Endodermal cell (in vitro differentiated cells): ENCODE measurements at regions not wholly inside any gene's neighbourhood (a gene's known extent, or its start where the extent isn't known, plus 50 kb on each side); places are given as distances from the start of the nearest gene placed in this dataset.

Experiments
- DNase-seq: peaks from one replicate; pipeline ENCODE4 v3.0.0-alpha.2; 2017
- H3K27ac ChIP-seq: 2 replicates; pipeline ENCODE4 v1.5.1; 2013; ENCODE audit warnings: mild to moderate bottlenecking, low read depth, low read length, moderate library complexity
- H3K27me3 ChIP-seq: 2 replicates; pipeline ENCODE4 v1.6.1; 2013; ENCODE audit warnings: mild to moderate bottlenecking, low read length, moderate library complexity; ENCODE audit not compliant: insufficient read depth, control insufficient read depth, poor library complexity, severe bottlenecking
- H3K36me3 ChIP-seq: 2 replicates; pipeline ENCODE4 v1.7.0; 2013; ENCODE audit warnings: mild to moderate bottlenecking, low read length, moderate library complexity; ENCODE audit not compliant: control insufficient read depth, insufficient read depth
- H3K4me1 ChIP-seq: one replicate; pipeline ENCODE4 v1.7.0; 2013; ENCODE audit warnings: low read length; ENCODE audit not compliant: control insufficient read depth, insufficient read depth
- H3K4me3 ChIP-seq: 2 replicates; pipeline ENCODE4 v1.5.1; 2013; ENCODE audit warnings: mild to moderate bottlenecking, low read length, moderate library complexity
- H3K9ac ChIP-seq: 2 replicates; pipeline ENCODE4 v1.6.1; 2013; ENCODE audit warnings: mild to moderate bottlenecking, low read length, moderate library complexity; ENCODE audit not compliant: poor library complexity, severe bottlenecking; ENCODE audit errors: extremely low read depth
- H3K9me3 ChIP-seq: 2 replicates; pipeline ENCODE4 v1.6.1; 2013; ENCODE audit warnings: mild to moderate bottlenecking, low read length, moderate library complexity; ENCODE audit not compliant: control insufficient read depth
- H3K27ac Mint-ChIP-seq: 2 replicates; pipeline ENCODE4 v1.8.0; 2020; ENCODE audit warnings: mixed read lengths
- H3K27me3 Mint-ChIP-seq: 2 replicates; pipeline ENCODE4 v1.8.0; 2021; ENCODE audit warnings: mild to moderate bottlenecking, mixed read lengths; ENCODE audit not compliant: insufficient read depth
- H3K36me3 Mint-ChIP-seq: 2 replicates; pipeline ENCODE4 v1.8.0; 2020; ENCODE audit warnings: low read depth, mixed read lengths
- H3K4me1 Mint-ChIP-seq: 2 replicates; pipeline ENCODE4 v1.8.0; 2020; ENCODE audit warnings: mixed read lengths
- H3K4me3 Mint-ChIP-seq: 2 replicates; pipeline ENCODE4 v1.8.0; 2020; ENCODE audit warnings: mild to moderate bottlenecking, moderate library complexity, mixed read lengths
- H3K9me3 Mint-ChIP-seq: 2 replicates; pipeline ENCODE4 v1.8.0; 2020; ENCODE audit warnings: mild to moderate bottlenecking, mixed read lengths
- whole genome bisulfite sequencing, 2 experiments: methylation state at CpG; one replicate each; pipeline versions ENCODE4 v1.1.5 to v1.1.7; 2013; ENCODE audit warnings: missing lambda C conversion rate in 2 of 2, mixed read lengths in 1 of 2; ENCODE audit not compliant: insufficient coverage in 1 of 2, insufficient read length in 1 of 2; 5-methylcytosine and 5-hydroxymethylcytosine counted together
- TF ChIP-seq, protein P1 (sequence below): fragments of 200-600 bp; sonication (generic); conservative IDR thresholded peaks from 2 replicates; pipeline ENCODE4 v1.5.0; 2021; ENCODE audit warnings: antibody characterized with exemption, mild to moderate bottlenecking

- TF ChIP-seq, protein P1, sequence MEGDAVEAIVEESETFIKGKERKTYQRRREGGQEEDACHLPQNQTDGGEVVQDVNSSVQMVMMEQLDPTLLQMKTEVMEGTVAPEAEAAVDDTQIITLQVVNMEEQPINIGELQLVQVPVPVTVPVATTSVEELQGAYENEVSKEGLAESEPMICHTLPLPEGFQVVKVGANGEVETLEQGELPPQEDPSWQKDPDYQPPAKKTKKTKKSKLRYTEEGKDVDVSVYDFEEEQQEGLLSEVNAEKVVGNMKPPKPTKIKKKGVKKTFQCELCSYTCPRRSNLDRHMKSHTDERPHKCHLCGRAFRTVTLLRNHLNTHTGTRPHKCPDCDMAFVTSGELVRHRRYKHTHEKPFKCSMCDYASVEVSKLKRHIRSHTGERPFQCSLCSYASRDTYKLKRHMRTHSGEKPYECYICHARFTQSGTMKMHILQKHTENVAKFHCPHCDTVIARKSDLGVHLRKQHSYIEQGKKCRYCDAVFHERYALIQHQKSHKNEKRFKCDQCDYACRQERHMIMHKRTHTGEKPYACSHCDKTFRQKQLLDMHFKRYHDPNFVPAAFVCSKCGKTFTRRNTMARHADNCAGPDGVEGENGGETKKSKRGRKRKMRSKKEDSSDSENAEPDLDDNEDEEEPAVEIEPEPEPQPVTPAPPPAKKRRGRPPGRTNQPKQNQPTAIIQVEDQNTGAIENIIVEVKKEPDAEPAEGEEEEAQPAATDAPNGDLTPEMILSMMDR: no peak
- 90 to 95% methylated on average over 4 of the region's 4 CpGs for WGBS, 2 experiments
- H3K27me3 ChIP-seq: no peaks in the 10 kb centered on the region
Observed at GRCh38 chr7:69218576-69218975, 379.7 kb upstream of the AUTS2 start.

DNA sequence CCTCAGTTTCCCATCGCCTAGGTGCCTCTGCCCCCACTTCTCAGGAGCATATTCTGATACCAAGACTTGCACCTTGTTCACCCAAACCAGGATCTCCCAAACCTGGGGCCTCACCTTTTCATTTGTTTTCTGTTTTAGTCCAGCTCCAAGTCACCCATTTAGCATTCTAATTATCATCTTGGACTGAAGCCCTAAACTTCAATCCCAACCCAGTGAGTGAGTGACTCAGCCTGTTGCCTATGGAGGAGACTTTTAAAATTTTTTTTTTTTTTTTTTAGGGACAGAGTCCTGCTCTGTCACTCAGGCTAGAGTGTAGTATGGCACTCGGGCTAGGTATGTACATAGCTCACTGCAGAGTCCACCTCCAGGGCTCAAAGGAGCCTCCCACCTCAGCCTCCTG, 378.9 kb upstream of the AUTS2 start:
- no peaks in the 10 kb centered on the region for H3K4me1 Mint-ChIP-seq
- Histone ChIP-seq H3K36me3 (no peaks in the 10 kb centered on the region), H3K27me3 (no peaks in the 10 kb centered on the region), H3K27ac (no peak overlapping the region), H3K4me1 (no peaks in the 10 kb centered on the region), H3K4me3 (no peak overlapping the region), H3K9me3 (no peaks in the 10 kb centered on the region), H3K9ac (no peak overlapping the region)
- no peaks in the 10 kb centered on the region for H3K9me3 Mint-ChIP-seq
- 80 to 88% methylated on average over 1 to 2 of the region's 2 CpGs for WGBS, 2 experiments
- TF ChIP-seq, protein P1: no peak
- no peaks in the 10 kb centered on the region for H3K36me3 Mint-ChIP-seq
- no peak overlapping the region for H3K4me3 Mint-ChIP-seq
- no peak overlapping the region for H3K27ac Mint-ChIP-seq
- H3K27me3 Mint-ChIP-seq: peaks cover 45% of the 10 kb centered on the region
- no peak for DNase-seq

More at GRCh38 chr7:69218576-69218975, 379.7 kb upstream of the AUTS2 start:
- Mint-ChIP-seq H3K36me3 (no peaks in the 10 kb centered on the region), H3K27ac (no peak overlapping the region), H3K27me3 (peaks cover 39% of the 10 kb centered on the region), H3K4me3 (no peak overlapping the region), H3K9me3 (no peaks in the 10 kb centered on the region), H3K4me1 (no peaks in the 10 kb centered on the region)
- Histone ChIP-seq H3K36me3 (no peaks in the 10 kb centered on the region), H3K4me3 (no peak overlapping the region), H3K9ac (no peak overlapping the region), H3K9me3 (no peaks in the 10 kb centered on the region), H3K27ac (no peak overlapping the region), H3K4me1 (no peaks in the 10 kb centered on the region)
- no peak for DNase-seq

GRCh38 chr7:69225259-69225943, 372.9 kb upstream of the AUTS2 start:
- Histone ChIP-seq H3K9me3 (no peaks in the 10 kb centered on the region), H3K36me3 (no peaks in the 10 kb centered on the region), H3K27ac (no peak overlapping the region), H3K4me1 (no peaks in the 10 kb centered on the region), H3K9ac (no peak overlapping the region), H3K27me3 (no peaks in the 10 kb centered on the region), H3K4me3 (no peak overlapping the region)
- H3K27me3 Mint-ChIP-seq: peaks cover 72% of the 10 kb centered on the region
- no peak for DNase-seq
- TF ChIP-seq, protein P1: no peak
- H3K9me3 Mint-ChIP-seq: peaks cover 3% of the 10 kb centered on the region
- no peak overlapping the region for H3K4me3 Mint-ChIP-seq
- peaks cover 2% of the 10 kb centered on the region for H3K36me3 Mint-ChIP-seq
- H3K27ac Mint-ChIP-seq: no peak overlapping the region
- H3K4me1 Mint-ChIP-seq: peaks cover 3% of the 10 kb centered on the region
- 89 to 90% methylated on average over 6 of the region's 6 CpGs for WGBS, 2 experiments
